ENCODE measurements at regions not wholly inside any gene's neighbourhood (a gene's known extent, or its start where the extent isn't known, plus 50 kb on each side); places are given as distances from the start of the nearest gene placed in this dataset.

- TF ChIP-seq CTCF (IDR thresholded peaks at IDR 0.05; ENCODE audit: insufficient read depth, low read length, poor library complexity, severe bottlenecking) (no peak), EZH2phosphoT487 (conservative IDR thresholded peaks at IDR 0.05; ENCODE audit: low read length) (no peak)
Observed at GRCh38 chr14:62144863-62145262, 382.6 kb downstream of the SNAPC1 start.

Data from SU-DHL-6 (cell line).